ENCODE measurements at regions not wholly inside any gene's neighbourhood (a gene's known extent, or its start where the extent isn't known, plus 50 kb on each side); places are given as distances from the start of the nearest gene placed in this dataset.
"Not testable (repeated sequence)": the region's sequence is repeated elsewhere in the genome, so short reads cannot be mapped to it uniquely, and the experiment has no call there.

DNA sequence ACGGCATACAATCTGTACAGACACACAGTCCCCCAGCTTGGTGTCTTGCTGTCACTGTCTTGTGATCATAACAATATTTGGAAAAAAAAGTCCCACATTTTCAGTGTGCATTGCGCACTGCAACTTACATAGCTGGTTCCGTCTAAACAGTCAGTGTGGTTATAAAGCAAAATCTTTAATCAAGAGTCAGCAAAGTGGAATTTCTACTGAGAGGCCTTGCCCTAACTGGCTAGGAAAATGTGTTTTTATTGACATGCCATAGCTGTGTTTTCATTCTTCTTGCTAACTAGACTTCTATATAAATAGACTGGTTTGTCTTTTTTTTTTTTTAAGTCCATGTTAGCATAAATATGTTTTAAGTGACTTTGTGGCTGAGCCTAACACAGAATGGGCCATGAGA is 174.8 kb downstream of the POLR2M start:
- DNase-seq (ENCODE audit: low read depth) = peak; percentile 93

DNA sequence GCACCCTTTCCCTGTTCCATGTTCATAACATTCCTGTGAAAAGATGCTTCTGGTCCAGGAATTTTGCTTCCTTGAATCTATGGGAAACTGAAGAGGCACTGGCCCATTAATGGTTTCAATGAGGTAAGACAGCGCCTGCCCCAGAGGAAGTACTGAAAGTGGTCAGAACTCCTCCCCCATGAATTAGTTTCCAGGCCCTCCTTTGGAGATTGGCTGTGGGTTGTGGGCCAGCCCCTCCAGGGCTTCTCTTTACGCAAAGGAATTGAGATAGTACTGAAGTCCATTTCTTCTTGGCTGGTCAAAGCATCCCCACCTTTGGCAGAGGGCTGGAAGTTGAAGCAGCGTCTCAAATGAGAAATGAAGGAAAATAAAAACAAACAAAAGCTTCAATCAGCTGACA is 175.5 kb downstream of the POLR2M start:
- peak; percentile 27 for DNase-seq (ENCODE audit: low read depth)

DNA sequence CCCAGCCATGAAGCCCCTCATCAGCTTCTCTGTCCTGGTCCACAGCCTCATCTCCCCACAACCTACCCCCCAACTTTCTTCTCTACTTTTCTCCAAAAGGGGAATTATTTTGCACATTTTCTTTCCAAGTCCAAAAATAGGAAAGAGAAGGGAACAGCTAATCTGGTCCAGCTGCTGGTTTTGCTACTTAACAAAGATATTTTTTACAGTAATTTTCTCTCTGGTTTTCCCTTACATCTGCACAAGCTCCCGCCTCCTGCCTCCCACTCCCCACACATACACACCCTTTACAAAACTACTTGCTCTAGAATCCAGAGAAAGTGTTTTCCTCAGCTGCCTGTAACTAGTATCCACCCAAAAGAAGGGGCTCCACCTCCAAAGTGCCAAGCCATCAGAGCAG is 177.2 kb downstream of the POLR2M start:
- no peak for DNase-seq (ENCODE audit: low read depth)

DNA sequence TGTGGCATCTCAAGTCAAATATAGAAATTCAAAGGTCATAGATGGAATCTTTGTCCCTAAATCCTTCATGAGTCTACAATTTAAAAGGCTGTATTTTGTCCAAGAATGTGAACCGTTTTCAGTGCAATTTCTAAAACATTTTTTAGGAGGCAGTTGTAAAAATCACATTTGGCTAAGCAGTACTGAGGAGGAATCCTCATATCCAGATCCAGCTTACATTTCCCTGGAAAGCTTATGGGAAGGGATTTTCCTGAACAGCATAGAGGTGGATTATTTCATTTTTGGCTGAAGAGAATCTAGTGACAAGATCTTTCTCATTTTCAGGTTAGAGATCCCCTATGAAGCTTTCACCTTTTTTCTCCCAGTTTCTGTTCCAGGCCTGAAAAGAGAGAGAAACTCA is 178.4 kb downstream of the POLR2M start:
- no peak for DNase-seq (ENCODE audit: low read depth)

DNA sequence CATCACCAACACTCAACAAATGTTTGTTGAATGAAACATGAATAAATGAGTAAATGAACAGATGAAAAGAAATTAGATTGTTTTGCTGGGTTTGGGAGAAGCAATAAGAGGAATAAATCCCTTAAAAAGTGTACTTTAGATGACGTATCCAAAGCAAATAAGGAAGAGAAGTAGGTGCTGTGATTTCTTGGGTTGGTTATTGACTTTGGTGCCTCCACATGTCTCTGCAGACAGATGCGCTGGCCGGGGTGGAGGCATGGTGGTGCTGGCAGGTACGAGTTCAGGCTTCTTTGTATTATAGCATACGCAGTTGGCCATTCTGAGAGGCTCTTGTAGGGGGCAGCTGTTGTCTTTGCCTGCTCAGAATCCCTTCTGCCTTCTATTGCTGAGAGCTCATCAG is 178.9 kb downstream of the POLR2M start:
- DNase-seq (ENCODE audit: low read depth) = no peak

DNA sequence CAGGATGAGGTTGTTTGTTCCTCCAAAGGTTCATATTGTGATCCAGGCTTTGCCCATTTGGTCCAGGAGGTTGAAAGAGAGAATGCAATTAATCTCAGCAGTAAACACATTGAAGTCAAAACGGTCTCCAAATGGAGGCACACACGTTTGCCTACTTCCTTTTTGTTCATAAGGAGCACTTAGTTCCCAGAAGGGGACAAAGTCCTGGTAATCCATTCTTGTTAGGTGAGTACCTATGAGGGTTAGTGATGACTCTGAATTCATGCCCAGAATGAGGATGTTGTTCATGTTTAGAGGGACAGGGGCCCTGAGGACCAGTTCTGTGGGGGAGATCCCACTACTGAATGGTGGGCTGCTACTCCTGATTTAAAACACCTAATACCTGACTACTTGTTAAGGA is 177.7 kb downstream of the ALDH1A2 start:
- DNase-seq (ENCODE audit: low read depth) = no peak

DNA sequence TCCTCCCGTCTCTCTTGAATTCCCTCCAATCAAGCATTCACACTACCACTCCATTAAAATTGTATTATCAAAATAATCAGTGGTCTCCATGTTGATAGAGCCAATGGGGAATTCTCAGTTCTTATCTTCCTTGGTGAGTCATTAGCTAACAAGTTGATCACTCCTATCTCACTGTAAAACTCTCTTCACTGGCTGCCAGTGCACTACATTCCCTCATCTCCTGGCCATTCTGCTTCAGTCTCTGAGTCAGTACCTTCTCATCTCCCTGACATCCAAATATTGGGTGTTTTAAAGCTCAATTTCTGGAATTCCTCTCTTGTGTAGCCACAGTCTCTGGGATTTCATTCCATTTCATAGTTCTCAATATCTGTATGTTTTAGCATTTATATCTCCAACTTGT is 175.2 kb downstream of the ALDH1A2 start:
- peak; percentile 87 for DNase-seq (ENCODE audit: low read depth)

DNA sequence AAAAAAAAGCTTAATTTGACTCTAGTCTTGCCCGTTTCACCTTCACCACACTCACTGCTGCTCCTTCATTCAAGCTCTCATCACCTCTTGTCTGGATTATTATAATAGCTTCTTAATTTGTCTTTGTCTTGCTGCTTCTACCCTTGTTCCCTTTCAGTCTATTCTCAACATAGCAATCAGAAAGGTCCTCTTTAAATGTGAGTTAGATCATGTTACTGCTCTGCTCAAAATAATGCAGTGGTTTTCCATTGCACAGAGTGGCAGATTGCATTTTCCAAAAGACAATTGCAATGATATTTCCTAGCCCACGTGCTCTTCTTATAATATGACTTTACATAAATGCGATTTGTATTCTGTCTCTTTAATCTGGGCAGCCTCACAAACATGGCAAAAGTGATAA is 174.6 kb downstream of the ALDH1A2 start:
- DNase-seq (ENCODE audit: low read depth) = no peak

DNA sequence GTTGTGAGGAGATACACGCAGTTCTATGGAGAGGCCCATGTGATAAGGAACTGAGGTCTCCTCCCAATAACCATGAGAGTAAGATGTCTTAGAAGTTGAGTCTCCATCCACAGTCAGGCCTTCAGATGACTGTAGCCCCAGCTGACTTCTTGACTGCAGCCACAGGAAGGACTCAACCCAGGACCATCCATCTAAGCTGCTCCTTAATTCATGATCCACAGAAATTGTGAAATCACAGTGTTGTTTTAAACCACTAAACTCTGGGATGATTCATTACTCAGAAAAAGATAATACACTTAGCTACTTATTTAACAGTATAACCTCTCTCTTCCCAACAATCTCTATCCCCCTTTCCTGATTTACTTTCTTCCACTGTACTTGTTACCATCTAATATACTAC is 173.3 kb downstream of the ALDH1A2 start:
- DNase-seq (ENCODE audit: low read depth) = peak; percentile 52

DNA sequence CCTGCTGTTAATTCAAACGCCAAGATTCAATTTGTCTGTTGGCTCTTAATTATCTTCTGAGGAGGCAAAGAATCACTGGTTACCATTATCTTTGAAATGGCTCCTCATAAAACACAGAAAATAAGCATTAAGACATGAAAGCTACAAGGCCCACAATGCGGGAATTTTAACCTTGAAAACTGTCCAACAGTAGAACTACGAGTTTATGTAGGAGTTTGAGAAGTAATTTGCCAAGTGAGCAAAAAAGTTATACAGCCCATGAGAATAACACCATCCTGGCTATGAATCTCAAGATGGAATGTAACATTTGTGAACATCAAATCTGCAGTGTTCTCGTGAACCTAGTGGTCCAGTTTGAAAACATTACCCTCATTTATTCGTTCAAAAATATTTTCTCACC is 172.5 kb downstream of the ALDH1A2 start:
- DNase-seq (ENCODE audit: low read depth) = no peak

DNA sequence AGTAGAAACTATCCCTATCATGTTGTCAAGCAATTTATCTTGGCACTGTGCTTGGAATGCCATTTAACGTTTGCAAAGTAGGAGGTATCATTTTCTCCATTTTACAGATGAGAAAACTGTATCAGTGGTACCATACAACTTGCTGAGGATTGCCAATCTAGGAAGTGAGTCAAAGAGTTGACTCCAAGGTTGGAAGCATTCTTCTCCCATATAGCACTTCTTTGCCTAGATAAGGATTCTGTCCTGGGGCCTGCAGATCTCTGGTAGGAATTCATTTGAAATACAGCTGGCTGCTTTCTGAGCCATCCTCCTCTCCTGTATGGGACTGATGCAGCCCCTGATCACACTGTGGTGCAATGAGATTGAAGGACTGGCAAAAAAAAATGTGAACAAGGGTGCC is 170.2 kb downstream of the ALDH1A2 start:
- DNase-seq (ENCODE audit: low read depth) = no peak

DNA sequence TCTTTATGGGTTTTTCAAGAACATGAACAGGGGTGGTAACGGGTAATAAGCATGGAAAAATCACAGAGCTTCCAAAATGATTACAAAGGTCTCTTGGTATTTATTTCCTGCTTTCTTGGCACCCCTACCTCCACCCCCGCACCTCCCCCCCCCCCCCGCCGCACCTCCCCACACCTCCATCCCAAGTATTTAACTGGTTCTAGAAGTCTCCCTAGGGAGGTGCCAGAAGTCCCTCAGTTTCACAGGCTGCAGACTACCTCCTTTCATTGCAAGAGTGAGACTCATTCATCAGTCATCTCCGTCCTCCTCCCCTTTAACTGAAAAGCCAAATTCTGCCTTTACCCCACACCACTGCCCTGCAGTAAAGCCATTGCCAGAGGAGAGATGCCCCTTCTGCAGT is 169.4 kb downstream of the ALDH1A2 start:
- no peak for DNase-seq (ENCODE audit: low read depth)

DNA sequence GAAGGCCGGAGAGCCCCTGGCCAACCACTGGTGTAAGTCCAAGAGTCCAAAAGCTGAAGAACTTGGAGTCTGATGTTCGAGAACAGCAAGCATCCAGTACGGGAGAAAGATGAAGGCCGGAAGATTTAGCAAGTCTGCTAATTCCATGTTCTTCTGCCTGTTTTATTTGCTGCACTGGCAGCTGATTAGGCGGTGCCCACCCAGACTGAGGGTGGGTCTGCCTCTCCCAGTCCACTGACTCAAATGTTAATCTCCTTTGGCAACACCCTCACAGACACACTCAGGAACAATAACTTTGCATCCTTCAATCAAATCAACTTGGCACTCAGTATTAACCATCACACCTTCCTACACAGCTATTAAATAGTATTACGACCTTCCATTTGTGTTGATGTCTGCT is 168.6 kb downstream of the ALDH1A2 start:
- not testable (repeated sequence) for DNase-seq (ENCODE audit: low read depth)

DNA sequence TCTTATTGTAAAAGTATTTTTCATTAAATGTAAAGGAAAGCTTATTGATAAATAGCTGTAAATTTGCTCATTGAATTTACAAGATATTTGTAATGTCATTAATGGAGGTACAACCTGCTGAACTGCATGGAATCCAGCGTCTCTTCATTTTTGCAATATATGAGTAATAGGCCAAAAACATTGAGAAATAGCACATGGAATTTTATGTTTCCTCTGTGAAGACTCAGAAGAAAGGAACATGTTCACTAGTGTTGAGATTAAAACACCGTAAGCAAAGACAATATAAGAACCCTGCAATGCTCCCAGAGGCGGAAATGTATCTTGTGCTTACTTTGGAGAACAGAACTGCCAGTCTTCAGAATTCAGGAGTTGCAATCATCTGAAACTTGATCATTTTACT is 167.6 kb downstream of the ALDH1A2 start:
- no peak for DNase-seq (ENCODE audit: low read depth)

DNA sequence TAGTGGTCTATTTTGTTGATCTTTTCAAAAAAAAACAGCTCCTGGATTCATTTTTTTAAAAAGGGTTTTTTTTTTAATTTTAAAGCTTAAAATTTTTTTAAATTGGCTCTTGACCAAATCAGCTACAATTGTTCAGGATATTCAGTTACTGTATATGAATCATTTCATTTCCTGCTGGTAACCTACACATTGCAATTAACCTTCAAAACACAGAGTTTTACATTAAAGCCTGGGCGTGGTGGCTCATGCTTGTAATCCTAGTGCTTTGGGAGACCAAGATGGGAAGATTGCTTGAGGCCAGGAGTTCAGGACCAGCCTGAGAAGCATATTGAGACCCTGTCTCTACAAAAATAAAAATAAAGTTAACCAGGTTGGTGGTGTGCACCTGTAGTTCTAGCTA is 163.4 kb downstream of the ALDH1A2 start:
- DNase-seq (ENCODE audit: low read depth) = no peak
